ENCODE measurements at regions not wholly inside any gene's neighbourhood (a gene's known extent, or its start where the extent isn't known, plus 50 kb on each side); places are given as distances from the start of the nearest gene placed in this dataset.

GRCh38 chr16:48820379-48820778 lies 210.4 kb upstream of the N4BP1 start:
- no peak for TF ChIP-seq CTCF (conservative IDR thresholded peaks at IDR 0.05 in 1 of 2, IDR thresholded peaks at IDR 0.05 in 1 of 2; ENCODE audit: low read depth in 1 of 2, low read length in 2 of 2)
- no peak for TF ChIP-seq EZH2 (IDR thresholded peaks at IDR 0.05; ENCODE audit: low read length, missing control alignments)

All from fibroblast of lung (primary cell).